Vagina (tissue), 2 donors: ENCODE measurements at regions not wholly inside any gene's neighbourhood (a gene's known extent, or its start where the extent isn't known, plus 50 kb on each side); places are given as distances from the start of the nearest gene placed in this dataset.

Experiments
- POLR2A ChIP-seq, 2 donors: fragments of 450-650 bp; IDR thresholded peaks; one replicate each; pipeline ENCODE4 v1.6.1; 2017; ENCODE audit warnings: antibody characterized with exemption in 2 of 2, mild to moderate bottlenecking in 2 of 2, moderate library complexity in 2 of 2
- TF ChIP-seq, protein P1 (sequence below), 3 experiments: fragments of 450-650 bp in 2 of 3; fragments of 200-600 bp in 1 of 3; sonication (generic) in 1 of 3; IDR thresholded peaks; one replicate each; pipeline ENCODE4 v1.5.1; 2017 to 2019; ENCODE audit warnings: antibody characterized with exemption in 3 of 3, mild to moderate bottlenecking in 2 of 3, moderate library complexity in 2 of 3

GRCh38 chr13:67791047-67791446 is 560.9 kb upstream of the PCDH9 start:
- TF ChIP-seq, protein P1, sequence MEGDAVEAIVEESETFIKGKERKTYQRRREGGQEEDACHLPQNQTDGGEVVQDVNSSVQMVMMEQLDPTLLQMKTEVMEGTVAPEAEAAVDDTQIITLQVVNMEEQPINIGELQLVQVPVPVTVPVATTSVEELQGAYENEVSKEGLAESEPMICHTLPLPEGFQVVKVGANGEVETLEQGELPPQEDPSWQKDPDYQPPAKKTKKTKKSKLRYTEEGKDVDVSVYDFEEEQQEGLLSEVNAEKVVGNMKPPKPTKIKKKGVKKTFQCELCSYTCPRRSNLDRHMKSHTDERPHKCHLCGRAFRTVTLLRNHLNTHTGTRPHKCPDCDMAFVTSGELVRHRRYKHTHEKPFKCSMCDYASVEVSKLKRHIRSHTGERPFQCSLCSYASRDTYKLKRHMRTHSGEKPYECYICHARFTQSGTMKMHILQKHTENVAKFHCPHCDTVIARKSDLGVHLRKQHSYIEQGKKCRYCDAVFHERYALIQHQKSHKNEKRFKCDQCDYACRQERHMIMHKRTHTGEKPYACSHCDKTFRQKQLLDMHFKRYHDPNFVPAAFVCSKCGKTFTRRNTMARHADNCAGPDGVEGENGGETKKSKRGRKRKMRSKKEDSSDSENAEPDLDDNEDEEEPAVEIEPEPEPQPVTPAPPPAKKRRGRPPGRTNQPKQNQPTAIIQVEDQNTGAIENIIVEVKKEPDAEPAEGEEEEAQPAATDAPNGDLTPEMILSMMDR (IDR thresholded peaks at IDR 0.05): no peak
- TF ChIP-seq POLR2A (IDR thresholded peaks at IDR 0.05): no peak
